Spleen (tissue), 11 donors: ENCODE measurements at regions not wholly inside any gene's neighbourhood (a gene's known extent, or its start where the extent isn't known, plus 50 kb on each side); places are given as distances from the start of the nearest gene placed in this dataset.
"Not testable (repeated sequence)": the region's sequence is repeated elsewhere in the genome, so short reads cannot be mapped to it uniquely, and the experiment has no call there.

Experiments
- DNase-seq: peaks from one replicate; pipeline ENCODE4 v3.0.0-alpha.2; 2020
- H3K27ac ChIP-seq, 8 donors: fragments of 200-600 bp; sonication (generic) in 7 of 8; 1 replicate in 4 of 8; 2 replicates in 4 of 8; pipeline versions ENCODE4 v1.5.0 to v1.8.0; 2016 to 2021; ENCODE audit warnings: inconsistent platforms in 4 of 8, mild to moderate bottlenecking in 4 of 8, moderate library complexity in 1 of 8
- H3K27me3 ChIP-seq, 7 donors: fragments of 200-600 bp; sonication (generic) in 6 of 7; replicated peaks in 1 of 7; 1 replicate in 4 of 7; 2 replicates in 3 of 7; pipeline versions ENCODE4 v1.5.0 to v1.8.0; 2016 to 2021; ENCODE audit warnings: inconsistent platforms in 3 of 7, mild to moderate bottlenecking in 1 of 7
- H3K36me3 ChIP-seq, 6 donors: fragments of 200-600 bp; sonication (generic) in 5 of 6; 1 replicate in 4 of 6; 2 replicates in 2 of 6; pipeline versions ENCODE4 v1.5.0 to v1.8.0; 2016 to 2021; ENCODE audit warnings: inconsistent platforms in 2 of 6
- H3K4me1 ChIP-seq, 6 donors: fragments of 200-600 bp; sonication (generic) in 5 of 6; 1 replicate in 3 of 6; 2 replicates in 3 of 6; pipeline versions ENCODE4 v1.5.0 to v1.8.0; 2016 to 2021; ENCODE audit warnings: inconsistent platforms in 3 of 6
- H3K4me3 ChIP-seq, 8 donors: fragments of 200-600 bp; sonication (generic) in 7 of 8; 1 replicate in 4 of 8; 2 replicates in 4 of 8; pipeline versions ENCODE4 v1.5.0 to v1.8.0; 2016 to 2021; ENCODE audit warnings: inconsistent platforms in 4 of 8, mild to moderate bottlenecking in 4 of 8, moderate library complexity in 2 of 8
- H3K9me3 ChIP-seq, 8 donors: fragments of 200-600 bp; sonication (generic) in 7 of 8; 1 replicate in 4 of 8; 2 replicates in 4 of 8; pipeline versions ENCODE4 v1.5.0 to v1.8.0; 2016 to 2021; ENCODE audit warnings: inconsistent platforms in 4 of 8
- CTCF ChIP-seq, 11 experiments: fragments of 200-600 bp in 7 of 11; fragments of 450-650 bp in 4 of 11; sonication (generic) in 4 of 11; IDR thresholded peaks in 8 of 11; conservative IDR thresholded peaks in 3 of 11; 1 replicate in 7 of 11; 2 replicates in 4 of 11; pipeline versions ENCODE4 v1.4.0 to v1.8.0; 2016 to 2021; ENCODE audit warnings: antibody characterized with exemption in 11 of 11, inconsistent platforms in 4 of 11, mild to moderate bottlenecking in 1 of 11
- POLR2A ChIP-seq, 3 donors: fragments of 450-650 bp; IDR thresholded peaks; one replicate each; pipeline ENCODE4 v1.5.1; 2017; ENCODE audit warnings: antibody characterized with exemption in 3 of 3, mild to moderate bottlenecking in 1 of 3
- POLR2AphosphoS5 ChIP-seq, 3 donors: sonication (generic); formaldehyde crosslinking; IDR thresholded peaks; one replicate each; pipeline ENCODE4 v1.5.1; 2017; ENCODE audit warnings: antibody characterized with exemption in 3 of 3
- WGBS, 5 donors: extraction: QIAGEN DNeasy Blood & Tissue Kit in 3 of 5; methylation state at CpG; one replicate each; pipeline versions ENCODE4 v1.1.5 to v1.1.7; 2013 to 2018; 5-methylcytosine and 5-hydroxymethylcytosine counted together
- intact Hi-C: fragments of 100-400 bp; cut with DNase I; formaldehyde crosslinking; loops from one replicate; pipeline ENCODE4 v1.15.0; 2023; ENCODE audit warnings: low total_unique reads
- donor health status: healthy with polysubstance abuse.
- donor health status: DM: no; HTN: no; CAD: no; lungs with moderate emphysema.
- donor health status: DM: no; HTN: no; CAD: no.
- donor health status: Bipolar disorder and iron deficiency.
- donor health status: healthy.
- donor health status: DM: no; HTN: no; CAD: no.
- donor health status: DM: yes; HTN: yes; CAD: no.

GRCh38 chr16:64687123-64687522 is 434.7 kb downstream of the CDH11 start:
- Histone ChIP-seq H3K4me1 (no peaks in the 10 kb centered on the region), H3K4me3 (no peak overlapping the region), H3K27ac (no peak overlapping the region), H3K9me3 (peaks cover 0 to 16% (median 6%) of the 10 kb centered on the region in 8 donors), H3K27me3 (no peaks in the 10 kb centered on the region), H3K36me3 (no peaks in the 10 kb centered on the region)
- 82 to 94% (median 88%) methylated on average over 2 of the region's 2 CpGs for WGBS, 5 donors
- TF ChIP-seq CTCF (IDR thresholded peaks at IDR 0.05 in 8 of 11, conservative IDR thresholded peaks at IDR 0.05 in 3 of 11) (no peak), POLR2A (IDR thresholded peaks at IDR 0.05) (no peak), POLR2AphosphoS5 (IDR thresholded peaks at IDR 0.05) (no peak)
- DNase-seq = no peak
- intact Hi-C loops = no loop called here

GRCh38 chr16:64679976-64680690 is 441.7 kb downstream of the CDH11 start:
- H3K36me3 ChIP-seq = no peaks in the 10 kb centered on the region
- no peak overlapping the region for H3K27ac ChIP-seq
- TF ChIP-seq POLR2AphosphoS5 (IDR thresholded peaks at IDR 0.05) = no peak
- no peak for TF ChIP-seq POLR2A (IDR thresholded peaks at IDR 0.05)
- no peak for TF ChIP-seq CTCF (IDR thresholded peaks at IDR 0.05 in 8 of 11, conservative IDR thresholded peaks at IDR 0.05 in 3 of 11)
- peaks cover 0 to 36% (median 19%) of the 10 kb centered on the region in 8 donors for H3K9me3 ChIP-seq
- no peaks in the 10 kb centered on the region for H3K27me3 ChIP-seq
- no peaks in the 10 kb centered on the region for H3K4me1 ChIP-seq
- 63 to 73% (median 65%) methylated on average over 4 of the region's 4 CpGs for WGBS, 5 donors
- intact Hi-C loops = no loop called here
- H3K4me3 ChIP-seq = no peak overlapping the region
- DNase-seq = no peak

GRCh38 chr16:64669573-64669972 is 452.3 kb downstream of the CDH11 start:
- no peak for DNase-seq
- Histone ChIP-seq H3K4me1 (no peaks in the 10 kb centered on the region), H3K36me3 (no peaks in the 10 kb centered on the region), H3K4me3 (no peak overlapping the region), H3K27me3 (no peaks in the 10 kb centered on the region), H3K9me3 (peaks cover 0 to 24% (median 9%) of the 10 kb centered on the region in 8 donors), H3K27ac (no peak overlapping the region)
- intact Hi-C loops = no loop called here
- whole genome bisulfite sequencing, 5 donors = 85 to 96% (median 92%) methylated on average over 8 of the region's 8 CpGs
- no peak for TF ChIP-seq POLR2A (IDR thresholded peaks at IDR 0.05)
- no peak for TF ChIP-seq CTCF (IDR thresholded peaks at IDR 0.05 in 8 of 11, conservative IDR thresholded peaks at IDR 0.05 in 3 of 11)
- no peak for TF ChIP-seq POLR2AphosphoS5 (IDR thresholded peaks at IDR 0.05)

GRCh38 chr16:64667334-64667877 is 454.5 kb downstream of the CDH11 start:
- no peak overlapping the region for H3K4me3 ChIP-seq
- no peaks in the 10 kb centered on the region for H3K27me3 ChIP-seq
- no peak for DNase-seq
- TF ChIP-seq POLR2A (IDR thresholded peaks at IDR 0.05) (no peak), POLR2AphosphoS5 (IDR thresholded peaks at IDR 0.05) (no peak), CTCF (IDR thresholded peaks at IDR 0.05 in 8 of 11, conservative IDR thresholded peaks at IDR 0.05 in 3 of 11) (no peak)
- no peak overlapping the region for H3K27ac ChIP-seq
- no peaks in the 10 kb centered on the region for H3K36me3 ChIP-seq
- intact Hi-C loops = no loop called here
- no peaks in the 10 kb centered on the region for H3K4me1 ChIP-seq
- 90 to 94% (median 93%) methylated on average over 3 of the region's 3 CpGs for WGBS, 5 donors
- peaks cover 0 to 19% (median 5%) of the 10 kb centered on the region in 8 donors for H3K9me3 ChIP-seq

GRCh38 chr16:64662312-64662711 is 459.6 kb downstream of the CDH11 start:
- H3K36me3 ChIP-seq, H3K27ac ChIP-seq, DNase-seq, H3K27me3 ChIP-seq, H3K4me1 ChIP-seq, H3K4me3 ChIP-seq, intact Hi-C loops: not testable (repeated sequence)
- H3K9me3 ChIP-seq = peaks cover 0 to 14% (median 1%) of the 10 kb centered on the region in 8 donors
